GM11168 (cell line): ENCODE measurements at regions not wholly inside any gene's neighbourhood (a gene's known extent, or its start where the extent isn't known, plus 50 kb on each side); places are given as distances from the start of the nearest gene placed in this dataset.

Experiments used
- in situ Hi-C: fragments of 300-500 bp; cut with MboI; formaldehyde crosslinking; loops from one replicate; pipeline ENCODE4 v1.12.0; 2022; ENCODE audit warnings: low sequenced_read_pairs; ENCODE audit not compliant: unreplicated experiment

DNA sequence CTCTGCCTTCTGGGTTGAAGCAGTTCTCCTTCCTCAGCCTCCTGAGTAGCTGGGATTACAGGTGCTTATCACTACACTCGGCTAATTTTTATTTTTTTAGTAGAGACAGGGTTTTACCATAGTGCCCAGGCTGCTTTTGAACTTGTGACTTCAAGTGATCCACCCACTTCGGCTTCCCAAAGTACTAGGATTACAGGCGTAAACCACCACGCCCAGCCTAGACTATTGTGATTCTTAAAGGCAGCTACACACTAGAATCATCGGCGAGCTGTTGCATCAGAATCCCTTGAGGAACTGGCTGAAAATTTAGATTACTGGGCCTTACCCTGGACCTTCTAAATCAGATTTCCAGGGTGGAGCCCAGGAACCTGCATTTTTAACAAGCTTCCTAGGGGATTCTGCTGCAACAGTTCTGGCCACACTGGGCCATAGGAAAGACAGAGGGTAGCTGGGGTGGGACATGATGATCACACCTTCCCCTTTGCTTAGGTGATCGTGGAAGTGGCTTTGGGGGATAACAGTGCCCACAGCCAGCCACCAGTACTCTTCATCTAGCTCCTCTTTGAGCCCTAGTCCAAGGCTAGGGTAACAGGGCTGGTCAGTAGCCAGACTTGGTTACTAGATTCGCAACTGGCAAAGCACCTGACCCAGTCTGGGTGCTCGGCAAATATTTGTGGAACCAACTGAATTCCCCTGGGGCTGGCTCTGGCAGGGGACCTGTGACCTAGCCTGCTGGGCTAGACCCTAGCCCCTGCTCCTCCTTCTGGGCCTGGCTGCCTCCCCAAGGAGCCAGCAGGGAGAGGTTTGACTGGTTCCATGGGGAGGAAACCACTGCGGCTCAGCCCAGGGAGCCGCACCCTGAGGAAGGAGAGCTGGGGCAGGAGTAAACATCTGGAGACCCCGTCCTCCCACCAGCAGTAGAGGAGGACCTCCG is 67.1 kb upstream of the DUSP5 start:
- in situ Hi-C loops: no loop called here

DNA sequence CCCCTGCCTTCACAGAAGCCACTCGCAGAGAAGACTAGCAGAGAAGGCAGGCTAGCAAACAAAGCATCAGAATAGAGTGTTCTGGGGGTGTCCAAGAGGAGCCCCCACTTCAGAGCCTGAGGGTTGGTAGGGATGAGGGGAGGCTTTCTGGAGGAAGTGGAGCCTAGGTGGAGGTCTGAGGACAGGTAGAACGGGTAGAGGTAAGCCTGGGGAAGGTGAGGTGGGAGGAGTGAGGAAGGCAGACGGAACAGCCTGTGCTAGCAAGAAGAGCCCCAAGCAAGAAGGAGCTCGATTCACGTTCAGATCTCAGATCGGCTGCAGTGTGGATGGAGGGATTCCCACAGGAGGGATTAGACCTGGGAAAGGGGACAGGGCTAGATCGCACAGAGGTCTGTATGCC is 66.0 kb upstream of the DUSP5 start:
- in situ Hi-C loops: no loop called here

DNA sequence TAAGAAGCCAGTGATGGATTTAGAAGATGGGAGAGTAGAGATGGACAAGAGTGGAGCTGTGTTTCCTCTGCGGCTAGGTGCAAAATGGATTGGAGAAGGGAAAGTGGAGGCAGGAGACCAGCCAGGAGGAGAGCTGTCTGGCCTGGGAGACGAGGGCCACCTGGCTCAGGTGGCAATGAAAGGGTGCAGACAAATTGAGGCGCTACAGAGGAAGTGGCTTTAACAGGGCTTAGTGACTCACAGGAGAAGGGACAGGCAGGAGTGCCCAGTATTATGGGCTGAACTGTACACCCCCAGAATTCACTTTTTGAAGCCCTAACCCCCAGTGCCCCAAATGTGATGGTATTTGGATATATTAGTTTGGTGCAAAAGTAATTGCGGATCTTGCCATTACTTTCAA is 65.6 kb upstream of the DUSP5 start:
- in situ Hi-C loops: no loop called here

DNA sequence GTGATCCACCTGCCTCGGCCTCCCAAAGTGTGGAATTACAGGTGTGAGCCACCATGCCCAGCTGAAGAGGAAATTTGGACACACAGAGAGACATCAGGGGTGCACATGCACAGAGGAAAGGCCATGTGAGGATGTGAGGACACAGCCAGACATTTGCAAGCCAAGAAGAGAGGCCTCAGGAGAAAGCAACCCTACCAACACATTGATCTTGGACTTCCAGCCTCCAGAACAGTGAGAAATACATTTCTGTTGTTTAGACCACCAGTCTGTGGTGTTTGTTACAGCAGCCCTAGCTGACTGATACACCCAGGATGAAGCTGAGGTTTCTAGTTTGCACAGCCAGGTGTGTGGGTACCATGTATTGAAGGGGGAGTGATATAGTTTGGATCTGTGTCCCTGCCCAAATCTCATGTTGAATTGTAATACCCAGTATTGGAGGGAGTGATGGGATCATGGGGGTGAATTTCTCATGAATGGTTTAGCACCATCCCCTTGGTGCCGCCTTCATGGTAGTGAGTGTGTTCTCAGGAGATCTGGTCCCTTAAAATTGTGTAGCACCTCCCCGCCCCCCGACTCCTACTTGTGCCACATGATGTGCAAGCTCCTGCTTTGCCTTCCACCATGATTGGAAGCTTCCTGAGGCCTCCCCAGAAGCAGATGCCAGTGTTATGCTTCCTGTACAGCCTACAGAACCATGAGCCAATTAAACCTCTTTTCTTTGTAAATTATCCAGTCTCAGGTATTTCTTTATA is 64.7 kb upstream of the DUSP5 start:
- in situ Hi-C loops: no loop called here

DNA sequence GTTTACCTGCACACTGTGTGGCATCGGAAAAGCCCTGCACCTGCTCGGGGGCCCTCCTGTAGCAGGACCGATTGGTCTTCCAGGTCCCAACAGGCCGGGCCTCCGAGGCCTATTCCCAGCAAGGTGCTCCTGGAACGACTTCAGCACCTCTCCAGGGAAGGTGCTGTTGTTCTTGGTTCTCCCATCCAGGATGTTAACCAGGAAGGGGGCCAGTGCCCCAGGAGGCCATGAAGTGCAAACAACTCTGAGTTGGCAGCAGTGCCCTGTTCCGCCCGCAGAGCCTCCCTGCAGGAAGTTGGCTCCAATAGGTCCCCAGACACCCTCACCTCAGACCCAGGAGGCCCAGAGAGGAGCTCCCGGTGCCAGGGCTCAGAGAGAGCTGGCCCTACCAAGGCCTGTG is 64.0 kb upstream of the DUSP5 start:
- in situ Hi-C loops: no loop called here

DNA sequence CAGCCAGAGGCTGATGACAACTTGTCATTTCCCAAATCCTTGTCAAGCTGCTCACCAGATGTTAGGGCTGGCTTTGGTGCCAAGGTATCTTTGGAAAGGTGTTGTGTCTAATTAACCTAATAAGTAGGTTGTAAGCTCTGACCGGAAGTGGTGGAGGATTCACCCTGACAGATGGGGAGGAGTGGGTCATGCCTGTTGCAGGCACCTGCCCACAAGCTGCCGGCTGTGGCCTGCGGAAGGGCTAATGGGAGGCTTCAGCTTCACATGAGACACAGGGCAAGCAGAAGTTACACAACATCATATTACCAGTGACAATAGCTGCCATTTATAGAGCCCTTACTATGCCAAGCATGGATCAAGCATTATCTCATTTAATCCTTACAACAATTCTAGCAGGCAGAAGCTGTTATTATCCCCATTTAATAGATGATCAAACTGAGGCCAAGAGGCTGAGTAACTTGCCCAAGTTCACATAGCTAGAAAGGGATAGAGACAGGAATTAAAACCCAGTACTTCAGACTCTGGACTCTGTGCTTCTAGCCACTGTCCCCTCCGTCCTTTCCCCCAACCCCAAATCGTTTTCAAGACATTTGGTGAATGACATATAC is 63.1 kb upstream of the DUSP5 start:
- in situ Hi-C loops: no loop called here

DNA sequence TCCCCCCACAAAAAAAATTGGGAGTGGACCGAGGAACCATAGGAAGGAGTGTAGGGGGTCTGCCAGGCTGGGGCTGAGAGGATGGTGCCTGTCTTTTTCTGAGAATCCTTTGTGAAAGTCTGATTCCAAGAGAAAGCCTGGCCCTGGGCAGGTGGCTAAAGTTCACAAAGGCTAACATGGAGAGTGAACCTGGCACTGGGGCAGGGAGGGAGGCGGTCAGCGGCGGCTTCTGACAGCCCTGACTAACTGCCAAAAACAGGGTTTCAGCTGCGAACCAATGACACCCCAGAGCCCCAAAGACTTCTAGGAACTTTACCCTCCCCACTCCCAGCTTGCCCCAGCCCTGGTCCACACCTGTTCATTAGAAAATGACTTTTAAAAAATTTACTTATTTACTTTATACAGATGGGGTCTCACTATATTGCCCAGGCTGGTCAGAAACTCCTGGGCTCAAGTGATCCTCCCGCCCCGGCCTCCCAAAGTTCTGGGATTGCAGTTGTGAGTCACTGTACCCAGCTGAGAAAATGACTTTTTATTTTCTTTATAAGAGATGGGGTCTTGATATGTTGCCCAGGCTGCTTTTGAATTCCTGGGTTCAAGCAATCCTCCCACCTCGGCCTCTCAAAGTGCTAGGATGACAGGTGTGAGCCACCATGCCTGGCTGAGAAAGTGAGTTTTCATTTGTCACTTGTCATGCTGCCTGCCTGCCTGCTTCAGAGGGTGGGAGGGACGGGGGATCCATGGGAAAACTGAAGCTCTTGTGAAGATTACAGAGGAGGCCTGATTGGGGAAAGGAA is 61.0 kb upstream of the DUSP5 start:
- in situ Hi-C loops: no loop called here

DNA sequence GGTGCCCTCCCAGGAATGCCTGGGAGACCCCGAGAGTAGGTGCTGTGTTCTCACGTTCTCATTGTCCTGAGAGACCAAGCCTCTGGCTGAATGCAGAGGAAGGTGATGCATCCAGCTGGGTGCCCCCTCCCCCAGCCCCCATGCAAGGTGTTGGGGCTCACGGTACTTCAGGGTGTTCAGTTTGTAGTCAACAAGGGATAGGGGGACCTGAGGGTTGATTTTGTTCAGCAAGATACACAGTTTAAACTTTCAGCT is 60.4 kb upstream of the DUSP5 start:
- in situ Hi-C loops: no loop called here

DNA sequence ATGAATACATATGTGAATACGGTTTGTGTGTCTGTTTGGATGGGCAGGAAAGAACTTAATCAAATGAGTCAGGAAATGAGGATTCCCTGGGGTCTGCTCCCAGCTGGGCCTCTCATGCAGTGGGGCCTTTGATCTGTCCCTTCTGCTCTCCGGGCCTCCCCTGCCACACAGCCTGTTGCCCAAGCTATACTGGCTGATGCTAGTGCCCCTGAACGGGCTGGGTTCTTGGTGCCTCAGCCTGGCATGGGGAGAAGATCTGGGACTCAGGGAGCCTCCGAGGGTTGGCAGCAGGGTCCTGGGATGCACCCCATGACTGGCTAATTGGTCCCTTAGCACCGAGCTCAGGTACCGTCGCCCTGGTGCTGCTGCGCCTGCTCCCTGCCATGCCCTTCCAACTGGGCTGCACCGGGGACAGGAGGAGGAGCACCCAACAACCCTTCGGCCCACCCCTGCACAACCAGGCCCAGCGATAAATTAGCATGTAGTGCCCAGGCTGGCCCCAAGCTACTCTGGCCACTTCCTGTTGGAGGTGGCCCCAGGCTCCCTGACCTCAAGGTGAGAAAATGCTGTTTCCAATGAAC is 59.9 kb upstream of the DUSP5 start:
- in situ Hi-C loops: no loop called here

DNA sequence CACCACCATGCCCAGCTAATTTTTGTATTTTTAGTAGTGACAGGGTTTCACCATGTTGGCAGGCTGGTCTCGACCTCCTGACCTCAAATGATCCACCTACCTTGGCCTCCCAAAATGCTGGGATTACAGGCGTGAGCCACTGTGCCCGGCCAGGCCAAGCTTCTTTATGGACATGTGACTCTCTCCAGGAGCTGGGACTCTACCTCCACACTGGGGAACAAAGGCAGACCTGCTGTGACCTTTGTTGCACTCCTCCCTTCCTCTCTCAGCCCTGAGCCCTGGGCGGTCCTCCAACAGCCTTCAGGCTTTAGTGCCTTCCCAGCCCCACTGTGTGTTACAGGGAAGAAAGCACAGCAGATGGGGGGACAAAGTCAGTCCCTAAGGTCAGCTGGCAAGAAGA is 55.0 kb upstream of the DUSP5 start:
- in situ Hi-C loops: no loop called here

DNA sequence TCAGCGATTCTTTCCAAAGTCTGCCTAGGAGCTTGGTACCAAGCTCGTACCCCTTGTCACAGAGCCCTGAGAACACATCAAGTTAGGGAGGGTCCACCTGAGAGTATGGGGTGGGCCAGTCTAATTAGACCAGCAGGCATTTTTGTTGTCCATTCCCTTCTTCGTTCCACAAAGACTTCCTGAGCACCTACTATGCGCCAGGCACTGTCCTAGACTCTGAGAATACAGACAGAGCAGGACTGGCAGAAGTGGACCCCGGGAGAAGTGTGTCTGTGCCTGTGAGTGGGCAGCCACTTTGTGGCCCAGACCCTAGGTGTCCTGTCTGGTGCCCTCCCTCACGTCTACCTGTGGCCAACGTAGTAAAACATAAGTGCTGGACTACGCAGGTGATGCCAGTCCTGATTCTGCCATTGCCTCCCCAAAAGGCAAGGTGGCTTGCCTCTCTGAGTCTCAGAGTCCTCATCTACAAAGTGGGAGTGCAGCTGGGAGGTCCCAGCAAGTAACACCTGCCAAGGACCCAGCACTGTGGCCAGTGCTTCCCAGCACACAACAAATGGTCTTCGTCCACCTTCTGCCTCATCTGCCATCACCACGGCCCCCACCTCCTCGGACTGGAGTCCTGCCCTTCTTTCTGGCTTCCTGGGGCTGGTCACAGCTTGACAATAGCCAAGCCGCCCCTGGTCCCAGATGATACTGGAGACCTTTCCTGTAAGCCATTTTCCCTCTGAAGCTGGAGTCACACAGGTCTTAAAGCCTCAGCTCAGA is 54.3 kb upstream of the DUSP5 start:
- in situ Hi-C loops: no loop called here

DNA sequence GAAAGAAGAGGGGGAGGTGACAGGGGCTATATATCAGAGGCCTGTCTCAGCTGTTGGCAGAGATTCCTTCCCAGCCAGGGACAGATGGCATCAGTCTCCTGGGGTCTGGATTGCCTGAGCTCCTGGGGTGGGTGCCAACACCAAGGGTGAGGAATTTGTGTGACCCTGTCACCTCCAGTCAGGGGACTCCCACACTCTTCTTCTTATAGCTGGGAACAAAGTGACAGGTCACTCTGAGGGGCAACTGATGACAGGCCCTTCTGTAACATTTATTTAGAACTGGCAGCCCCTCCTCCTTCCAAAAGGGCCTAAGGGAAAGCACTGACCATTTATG is 53.7 kb upstream of the DUSP5 start:
- in situ Hi-C loops: no loop called here

DNA sequence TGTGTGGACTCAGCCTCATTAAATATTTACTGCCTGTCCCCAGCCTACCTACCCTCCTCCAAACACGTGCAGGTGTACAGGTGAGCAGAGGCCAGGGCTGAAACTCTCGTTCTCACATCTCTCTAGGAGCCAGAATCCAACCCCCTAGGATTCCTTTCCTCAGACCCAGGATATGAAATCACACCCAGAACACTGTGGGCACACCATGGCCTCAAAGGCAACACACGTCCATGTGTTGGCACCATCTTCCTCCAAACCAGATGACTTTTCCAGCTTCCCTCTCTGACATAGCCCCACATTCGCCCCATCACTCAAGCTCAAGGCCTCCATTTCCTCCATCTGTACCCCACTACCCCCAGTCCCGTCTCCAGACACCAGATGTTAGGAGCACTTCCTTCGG is 51.8 kb upstream of the DUSP5 start:
- in situ Hi-C loops: no loop called here

DNA sequence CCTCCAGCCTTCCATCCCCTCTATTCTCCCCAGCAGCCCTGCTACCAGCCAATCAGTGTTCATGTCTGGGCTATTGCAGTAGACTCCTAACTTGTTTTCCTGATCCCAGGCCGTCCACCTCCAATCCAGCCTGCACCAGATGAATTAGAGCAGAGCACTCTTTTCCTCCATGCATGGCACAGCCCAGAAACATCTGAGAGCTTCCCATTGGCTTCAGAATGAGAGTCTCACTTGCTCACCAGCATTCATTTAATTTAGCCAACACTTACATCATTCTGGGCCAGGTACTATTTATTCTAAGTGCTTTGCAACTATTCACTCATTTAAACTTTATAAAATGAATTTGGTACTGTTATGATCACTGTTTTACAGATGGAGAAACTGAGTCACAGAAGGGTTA is 51.4 kb upstream of the DUSP5 start:
- in situ Hi-C loops: no loop called here

DNA sequence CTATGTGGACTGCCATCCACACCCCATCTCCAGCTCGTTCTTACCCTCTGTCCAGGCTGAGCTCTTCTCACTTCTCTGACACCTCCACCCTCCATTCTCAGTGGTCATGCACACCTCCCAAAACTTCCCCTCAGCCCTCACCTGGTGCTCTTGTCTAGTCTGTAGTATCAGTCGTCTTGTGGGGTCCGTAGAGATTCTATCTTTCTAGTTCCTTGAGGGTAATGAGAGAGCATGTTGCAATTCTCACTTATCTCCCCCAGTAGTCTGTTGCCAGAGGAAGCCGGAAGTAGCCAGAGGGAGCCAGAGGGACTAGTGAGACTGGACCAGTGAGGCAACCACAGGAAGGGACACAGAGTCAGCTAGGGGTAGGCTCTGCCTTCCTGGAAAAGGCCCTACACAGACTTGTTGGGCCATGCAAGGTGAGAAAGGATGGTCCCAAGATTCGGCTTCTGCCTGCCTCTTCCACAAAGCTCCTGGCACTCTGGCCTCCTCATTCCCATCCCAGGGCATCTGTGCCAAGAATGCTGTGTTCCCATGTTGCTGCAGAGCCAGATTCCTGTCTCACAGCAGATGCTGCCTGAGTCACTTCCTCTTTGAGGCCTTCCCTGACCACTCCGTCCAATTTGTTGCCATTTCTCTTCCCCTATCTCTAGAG is 50.6 kb upstream of the DUSP5 start:
- in situ Hi-C loops: no loop called here

DNA sequence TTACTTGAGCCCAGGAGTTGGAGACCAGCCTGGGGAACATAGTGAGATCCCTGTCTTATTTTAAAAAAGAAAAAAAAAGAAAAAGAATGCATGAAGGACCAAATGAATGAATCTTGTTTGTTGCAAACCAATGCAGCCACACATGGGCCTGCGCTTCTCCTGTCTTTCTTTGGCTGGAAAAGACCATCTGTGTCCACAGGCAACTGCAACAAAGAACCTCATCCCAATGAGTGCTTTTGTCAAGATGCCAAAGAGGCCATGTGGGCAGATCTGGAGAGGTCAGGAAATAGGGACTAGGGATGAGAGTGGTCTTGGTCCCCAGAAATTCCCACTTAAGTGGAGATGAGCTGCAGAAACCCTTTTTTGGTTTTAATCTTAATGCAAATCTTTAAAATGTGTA is 49.8 kb upstream of the DUSP5 start:
- in situ Hi-C loops: no loop called here
